ENCODE measurements at regions not wholly inside any gene's neighbourhood (a gene's known extent, or its start where the extent isn't known, plus 50 kb on each side); places are given as distances from the start of the nearest gene placed in this dataset.

- TF ChIP-seq EZH2 (IDR thresholded peaks at IDR 0.05; ENCODE audit: low read length, unreplicated experiment) (no peak), CTCF (conservative IDR thresholded peaks at IDR 0.05; ENCODE audit: low read depth, low read length) (no peak)
Observed at GRCh38 chr5:57663466-57663865, 180.9 kb upstream of the ACTBL2 start.

All from PC-3 (cell line).